ENCODE measurements at regions not wholly inside any gene's neighbourhood (a gene's known extent, or its start where the extent isn't known, plus 50 kb on each side); places are given as distances from the start of the nearest gene placed in this dataset.

- H3K27ac ChIP-seq (ENCODE audit: low read length), result no peak overlapping the region
- no peaks in the 10 kb centered on the region for H3K27me3 ChIP-seq (ENCODE audit: control insufficient read depth, insufficient read depth, low read length)
- no peaks in the 10 kb centered on the region for H3K36me3 ChIP-seq (ENCODE audit: control insufficient read depth, insufficient read depth, low read length)
- H3K4me3 ChIP-seq (ENCODE audit: low read length), result no peak overlapping the region
- no CpG with 5 or more reads among the region's 2 CpGs for WGBS (ENCODE audit: insufficient coverage)
- H3K4me1 ChIP-seq (ENCODE audit: control insufficient read depth, insufficient read depth, low read length), result peaks cover 3% of the 10 kb centered on the region
- no peaks in the 10 kb centered on the region for H3K9me3 ChIP-seq (replicated peaks; ENCODE audit: control insufficient read depth, low read depth, low read length)
- no peak for DNase-seq
Observed at GRCh38 chr2:176614930-176615329, 345.7 kb downstream of the MTX2 start.

- DNase-seq, result no peak
- no peaks in the 10 kb centered on the region for H3K36me3 ChIP-seq (ENCODE audit: control insufficient read depth, insufficient read depth, low read length)
- H3K4me1 ChIP-seq (ENCODE audit: control insufficient read depth, insufficient read depth, low read length), result no peaks in the 10 kb centered on the region
- H3K27ac ChIP-seq (ENCODE audit: low read length), result no peak overlapping the region
- H3K27me3 ChIP-seq (ENCODE audit: control insufficient read depth, insufficient read depth, low read length), result no peaks in the 10 kb centered on the region
- H3K4me3 ChIP-seq (ENCODE audit: low read length), result no peak overlapping the region
- WGBS (ENCODE audit: insufficient coverage), result 97% methylated on average over 6 of the region's 6 CpGs
- no peaks in the 10 kb centered on the region for H3K9me3 ChIP-seq (replicated peaks; ENCODE audit: control insufficient read depth, low read depth, low read length)
Observed at GRCh38 chr2:176619504-176619903, 350.3 kb downstream of the MTX2 start.

DNA sequence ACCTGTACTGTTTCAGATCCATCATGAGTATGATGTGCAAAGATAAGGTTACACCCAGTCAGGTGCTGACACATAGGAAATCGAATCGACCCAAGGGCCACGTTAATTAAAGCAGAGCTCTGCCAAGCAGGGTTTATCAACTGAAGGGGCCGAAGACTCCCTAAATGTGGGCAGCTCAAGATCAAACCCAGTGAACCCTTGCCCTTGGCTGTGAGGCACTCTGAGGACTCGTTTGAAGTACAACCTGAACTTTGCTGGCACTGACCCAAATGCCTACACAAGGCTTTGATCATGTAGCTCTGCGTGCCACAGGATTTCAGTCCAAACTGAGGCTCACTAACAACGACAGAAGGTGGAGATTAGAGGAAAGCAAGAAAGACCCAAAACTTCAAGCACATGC is 352.1 kb downstream of the MTX2 start:
- no peak overlapping the region for H3K4me3 ChIP-seq (ENCODE audit: low read length)
- 85% methylated on average over 6 of the region's 7 CpGs for WGBS (ENCODE audit: insufficient coverage)
- H3K27me3 ChIP-seq (ENCODE audit: control insufficient read depth, insufficient read depth, low read length), result no peaks in the 10 kb centered on the region
- no peak overlapping the region for H3K27ac ChIP-seq (ENCODE audit: low read length)
- DNase-seq, result no peak
- H3K36me3 ChIP-seq (ENCODE audit: control insufficient read depth, insufficient read depth, low read length), result no peaks in the 10 kb centered on the region
- H3K4me1 ChIP-seq (ENCODE audit: control insufficient read depth, insufficient read depth, low read length), result no peaks in the 10 kb centered on the region
- H3K9me3 ChIP-seq (replicated peaks; ENCODE audit: control insufficient read depth, low read depth, low read length), result no peaks in the 10 kb centered on the region

- Histone ChIP-seq H3K27me3 (ENCODE audit: control insufficient read depth, insufficient read depth, low read length) (peaks cover 3% of the 10 kb centered on the region), H3K4me3 (ENCODE audit: low read length) (no peak overlapping the region), H3K36me3 (ENCODE audit: control insufficient read depth, insufficient read depth, low read length) (no peaks in the 10 kb centered on the region), H3K9me3 (replicated peaks; ENCODE audit: control insufficient read depth, low read depth, low read length) (no peaks in the 10 kb centered on the region), H3K4me1 (ENCODE audit: control insufficient read depth, insufficient read depth, low read length) (no peaks in the 10 kb centered on the region), H3K27ac (ENCODE audit: low read length) (no peak overlapping the region)
- no peak for DNase-seq
- WGBS (ENCODE audit: insufficient coverage), result no CpG with 5 or more reads among the region's 4 CpGs
Observed at GRCh38 chr2:176622792-176623191, 353.6 kb downstream of the MTX2 start.

DNA sequence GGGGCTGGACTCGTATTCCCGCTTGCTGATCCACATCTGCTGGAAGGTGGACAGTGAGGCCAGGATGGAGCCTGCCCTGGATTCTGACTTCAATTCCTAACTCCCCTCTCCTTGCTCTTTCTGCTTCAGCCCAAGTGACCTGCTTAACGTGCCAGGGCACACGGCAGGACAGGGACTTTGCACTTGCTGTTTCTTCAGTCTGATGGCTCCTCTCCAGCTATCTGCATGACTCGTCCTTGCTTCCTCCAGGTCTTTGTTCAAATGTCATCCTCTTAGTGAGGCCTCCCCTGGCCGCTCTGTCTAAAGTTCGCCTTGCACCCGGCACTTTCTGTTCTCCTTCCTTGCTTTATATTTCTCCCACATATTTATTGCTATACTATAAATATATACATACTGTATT is 357.6 kb downstream of the MTX2 start:
- Histone ChIP-seq H3K9me3 (replicated peaks; ENCODE audit: control insufficient read depth, low read depth, low read length) (no peaks in the 10 kb centered on the region), H3K27me3 (ENCODE audit: control insufficient read depth, insufficient read depth, low read length) (peaks cover 3% of the 10 kb centered on the region), H3K4me1 (ENCODE audit: control insufficient read depth, insufficient read depth, low read length) (no peaks in the 10 kb centered on the region), H3K4me3 (ENCODE audit: low read length) (no peak overlapping the region), H3K27ac (ENCODE audit: low read length) (no peak overlapping the region), H3K36me3 (ENCODE audit: control insufficient read depth, insufficient read depth, low read length) (no peaks in the 10 kb centered on the region)
- 67% methylated on average over 5 of the region's 8 CpGs for WGBS (ENCODE audit: insufficient coverage)
- no peak for DNase-seq

DNA sequence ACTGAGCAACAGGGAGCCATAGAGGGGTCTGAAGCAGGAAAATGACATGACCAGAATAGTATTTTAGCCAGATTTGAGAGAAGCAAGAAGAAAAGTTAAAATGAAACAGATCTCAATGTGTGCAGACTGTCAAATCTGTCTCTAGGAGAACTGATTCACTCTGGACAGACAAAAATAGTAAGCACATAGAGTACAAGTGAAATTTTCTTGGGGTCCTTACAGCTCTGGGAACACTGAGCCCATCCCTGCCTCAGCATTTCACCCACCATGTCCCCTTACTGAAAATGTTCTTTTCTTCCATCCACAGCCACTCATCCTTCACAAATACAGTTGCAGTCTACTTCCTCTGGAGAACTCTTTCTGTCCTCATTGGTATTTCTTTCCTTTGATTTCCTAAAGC is 359.2 kb downstream of the MTX2 start:
- H3K9me3 ChIP-seq (replicated peaks; ENCODE audit: control insufficient read depth, low read depth, low read length), result no peaks in the 10 kb centered on the region
- no peak overlapping the region for H3K27ac ChIP-seq (ENCODE audit: low read length)
- peaks cover 3% of the 10 kb centered on the region for H3K27me3 ChIP-seq (ENCODE audit: control insufficient read depth, insufficient read depth, low read length)
- H3K4me3 ChIP-seq (ENCODE audit: low read length), result no peak overlapping the region
- no peak for DNase-seq
- H3K36me3 ChIP-seq (ENCODE audit: control insufficient read depth, insufficient read depth, low read length), result no peaks in the 10 kb centered on the region
- H3K4me1 ChIP-seq (ENCODE audit: control insufficient read depth, insufficient read depth, low read length), result no peaks in the 10 kb centered on the region

GRCh38 chr2:176633754-176634153 is 364.5 kb downstream of the MTX2 start:
- WGBS (ENCODE audit: insufficient coverage), result 43% methylated on average over 1 of the region's 2 CpGs
- no peak overlapping the region for H3K27ac ChIP-seq (ENCODE audit: low read length)
- H3K27me3 ChIP-seq (ENCODE audit: control insufficient read depth, insufficient read depth, low read length), result peaks cover 15% of the 10 kb centered on the region
- no peaks in the 10 kb centered on the region for H3K9me3 ChIP-seq (replicated peaks; ENCODE audit: control insufficient read depth, low read depth, low read length)
- no peak overlapping the region for H3K4me3 ChIP-seq (ENCODE audit: low read length)
- H3K4me1 ChIP-seq (ENCODE audit: control insufficient read depth, insufficient read depth, low read length), result peaks cover 2% of the 10 kb centered on the region
- H3K36me3 ChIP-seq (ENCODE audit: control insufficient read depth, insufficient read depth, low read length), result no peaks in the 10 kb centered on the region
- DNase-seq, result no peak

DNA sequence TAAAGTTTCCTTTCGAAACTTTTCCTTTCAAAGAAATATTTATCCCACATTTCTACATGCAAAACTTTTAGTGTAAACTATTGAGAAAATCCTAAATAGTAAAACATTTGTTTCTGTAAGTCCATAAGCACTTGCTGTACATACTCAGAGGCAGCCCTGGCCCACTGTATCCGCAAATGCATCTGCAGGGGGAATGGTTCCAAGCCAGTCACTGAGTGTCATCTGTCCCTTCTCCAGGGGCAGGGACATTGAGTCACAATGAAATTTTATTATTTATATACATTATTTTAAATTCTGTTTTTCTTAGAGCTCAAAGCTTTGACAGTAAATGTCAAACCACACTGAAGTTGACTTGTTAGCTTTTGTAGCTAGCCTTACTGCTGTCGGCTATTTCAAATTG is 367.2 kb downstream of the MTX2 start:
- no peaks in the 10 kb centered on the region for H3K9me3 ChIP-seq (replicated peaks; ENCODE audit: control insufficient read depth, low read depth, low read length)
- no peaks in the 10 kb centered on the region for H3K36me3 ChIP-seq (ENCODE audit: control insufficient read depth, insufficient read depth, low read length)
- peaks cover 2% of the 10 kb centered on the region for H3K4me1 ChIP-seq (ENCODE audit: control insufficient read depth, insufficient read depth, low read length)
- DNase-seq, result no peak
- peak overlapping the region; percentile 9 for H3K4me3 ChIP-seq (ENCODE audit: low read length)
- H3K27ac ChIP-seq (ENCODE audit: low read length), result no peak overlapping the region
- WGBS (ENCODE audit: insufficient coverage), result no CpG with 5 or more reads among the region's 3 CpGs
- H3K27me3 ChIP-seq (ENCODE audit: control insufficient read depth, insufficient read depth, low read length), result peaks cover 23% of the 10 kb centered on the region

- H3K4me1 ChIP-seq (ENCODE audit: control insufficient read depth, insufficient read depth, low read length), result peaks cover 2% of the 10 kb centered on the region
- peaks cover 25% of the 10 kb centered on the region for H3K27me3 ChIP-seq (ENCODE audit: control insufficient read depth, insufficient read depth, low read length)
- DNase-seq, result no peak
- WGBS (ENCODE audit: insufficient coverage), result 35% methylated on average over 2 of the region's 13 CpGs
- H3K4me3 ChIP-seq (ENCODE audit: low read length), result peak overlapping the region; percentile 54
- no peaks in the 10 kb centered on the region for H3K9me3 ChIP-seq (replicated peaks; ENCODE audit: control insufficient read depth, low read depth, low read length)
- H3K27ac ChIP-seq (ENCODE audit: low read length), result no peak overlapping the region
- no peaks in the 10 kb centered on the region for H3K36me3 ChIP-seq (ENCODE audit: control insufficient read depth, insufficient read depth, low read length)
Observed at GRCh38 chr2:176637142-176637485, 367.9 kb downstream of the MTX2 start.

DNA sequence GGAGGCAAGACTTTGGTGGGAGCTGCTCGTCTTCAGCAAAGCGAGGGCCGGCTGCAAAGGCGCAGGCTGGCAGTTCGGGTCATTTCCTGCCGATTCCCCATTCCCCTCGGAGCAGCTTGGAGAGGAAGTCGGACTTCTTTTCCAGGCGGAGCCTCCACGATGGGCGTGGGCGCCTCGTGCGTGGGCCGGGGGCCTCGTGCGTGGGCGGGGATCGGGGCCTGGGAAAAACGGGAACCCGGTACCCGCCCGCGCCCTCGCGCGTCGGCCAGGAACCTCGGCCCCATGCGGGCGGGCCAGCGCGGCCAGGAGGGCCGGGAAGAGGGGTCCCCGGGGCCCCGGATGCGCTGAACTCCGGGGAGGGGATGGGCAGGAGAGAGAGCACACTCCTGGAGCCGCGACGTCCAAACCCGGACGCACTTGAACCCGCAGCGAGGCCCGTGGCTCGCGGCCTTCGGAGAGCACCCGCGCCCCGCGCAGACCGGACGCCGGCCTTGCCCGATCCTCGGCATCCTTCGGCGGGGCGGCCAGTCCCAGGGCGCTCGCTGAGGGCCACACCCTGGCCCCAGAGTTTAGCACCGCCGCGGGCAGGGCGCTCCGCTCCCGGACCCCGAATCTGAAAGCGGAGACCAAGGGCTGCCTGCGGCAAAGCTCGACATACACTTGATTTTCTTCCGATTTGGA is 368.4 kb downstream of the MTX2 start:
- H3K4me1 ChIP-seq (ENCODE audit: control insufficient read depth, insufficient read depth, low read length), result peaks cover 2% of the 10 kb centered on the region
- peaks cover 26% of the 10 kb centered on the region for H3K27me3 ChIP-seq (ENCODE audit: control insufficient read depth, insufficient read depth, low read length)
- no peaks in the 10 kb centered on the region for H3K36me3 ChIP-seq (ENCODE audit: control insufficient read depth, insufficient read depth, low read length)
- WGBS (ENCODE audit: insufficient coverage), result 1% methylated on average over 70 of the region's 74 CpGs
- H3K27ac ChIP-seq (ENCODE audit: low read length), result peak overlapping the region; percentile 16
- peak overlapping the region; percentile 54 for H3K4me3 ChIP-seq (ENCODE audit: low read length)
- DNase-seq, result peak; percentile 87
- H3K9me3 ChIP-seq (replicated peaks; ENCODE audit: control insufficient read depth, low read depth, low read length), result no peaks in the 10 kb centered on the region
